HG03469 (cell line): ENCODE measurements at regions not wholly inside any gene's neighbourhood (a gene's known extent, or its start where the extent isn't known, plus 50 kb on each side); places are given as distances from the start of the nearest gene placed in this dataset.

Source experiments
- ATAC-seq: cut with Tn5 transposase; IDR thresholded peaks from one replicate; pipeline ENCODE4 v1.9.1; 2021; ENCODE audit warnings: mild to moderate bottlenecking, moderate library complexity, moderate number of reproducible peaks; ENCODE audit not compliant: unreplicated experiment

- ATAC-seq, result peak; percentile 86
Measured at GRCh38 chr10:10869592-10869991, 148.1 kb upstream of the CELF2 start.

GRCh38 chr10:10870523-10871241 lies 147.0 kb upstream of the CELF2 start:
- ATAC-seq, result peak; percentile 40

GRCh38 chr10:10871352-10871751 lies 146.3 kb upstream of the CELF2 start:
- ATAC-seq, result no peak

GRCh38 chr10:10872035-10872673 lies 145.5 kb upstream of the CELF2 start:
- ATAC-seq, result no peak

- ATAC-seq, result no peak
Measured at GRCh38 chr10:10872764-10873163, 144.9 kb upstream of the CELF2 start.

- ATAC-seq, result no peak
Measured at GRCh38 chr10:10873289-10873688, 144.4 kb upstream of the CELF2 start.

GRCh38 chr10:10873915-10874314 lies 143.8 kb upstream of the CELF2 start:
- ATAC-seq, result no peak

- ATAC-seq, result no peak
Measured at GRCh38 chr10:10878963-10879362, 138.7 kb upstream of the CELF2 start.

- ATAC-seq, result no peak
Measured at GRCh38 chr10:10881117-10881813, 136.4 kb upstream of the CELF2 start.

- no peak for ATAC-seq
Measured at GRCh38 chr10:10883737-10884136, 133.9 kb upstream of the CELF2 start.

GRCh38 chr10:10886861-10887531 lies 130.7 kb upstream of the CELF2 start:
- no peak for ATAC-seq

- ATAC-seq, result no peak
Measured at GRCh38 chr10:10891124-10892082, 126.3 kb upstream of the CELF2 start.

GRCh38 chr10:10892290-10892875 lies 125.3 kb upstream of the CELF2 start:
- no peak for ATAC-seq

- no peak for ATAC-seq
Measured at GRCh38 chr10:10897400-10897799, 120.3 kb upstream of the CELF2 start.

- ATAC-seq, result no peak
Measured at GRCh38 chr10:10901906-10902305, 115.8 kb upstream of the CELF2 start.

- ATAC-seq, result no peak
Measured at GRCh38 chr10:10902951-10903350, 114.7 kb upstream of the CELF2 start.

- no peak for ATAC-seq
Measured at GRCh38 chr10:10903620-10904019, 114.1 kb upstream of the CELF2 start.

GRCh38 chr10:10910634-10911033 lies 107.0 kb upstream of the CELF2 start:
- ATAC-seq, result no peak

GRCh38 chr10:10911035-10911434 lies 106.6 kb upstream of the CELF2 start:
- no peak for ATAC-seq

GRCh38 chr10:10911471-10911921 lies 106.2 kb upstream of the CELF2 start:
- no peak for ATAC-seq
